HepG2 (cell line): ENCODE measurements at regions not wholly inside any gene's neighbourhood (a gene's known extent, or its start where the extent isn't known, plus 50 kb on each side); places are given as distances from the start of the nearest gene placed in this dataset.

Experiments
- CHD4 ChIP-seq: fragments of 200-600 bp; sonication (generic); IDR thresholded peaks from 2 replicates; pipeline ENCODE4 v1.7.0; 2017; ENCODE audit warnings: mild to moderate bottlenecking, low read length, borderline replicate concordance
- DZIP1 ChIP-seq: sonication (generic); formaldehyde crosslinking; IDR thresholded peaks from 2 replicates; pipeline ENCODE4 v1.5.0; 2020; ENCODE audit warnings: mild to moderate bottlenecking, missing genetic modification reagents
- EZH2 ChIP-seq: conservative IDR thresholded peaks from 2 replicates; pipeline ENCODE4 v1.6.1; 2012; ENCODE audit warnings: mild to moderate bottlenecking, low read depth, low read length, moderate library complexity
- NAIF1 ChIP-seq: sonication (generic); formaldehyde crosslinking; IDR thresholded peaks from 2 replicates; pipeline ENCODE4 v1.5.0; 2020; ENCODE audit warnings: mild to moderate bottlenecking, missing genetic modification reagents, borderline replicate concordance
- NKX3-1 ChIP-seq: sonication (generic); formaldehyde crosslinking; IDR thresholded peaks from 2 replicates; pipeline ENCODE4 v1.5.0; 2020; ENCODE audit warnings: missing genetic modification reagents
- NONO ChIP-seq, 2 experiments: fragments of 450-650 bp in 1 of 2; sonication (generic) in 1 of 2; formaldehyde crosslinking in 1 of 2; IDR thresholded peaks in 1 of 2; conservative IDR thresholded peaks in 1 of 2; 2 replicates each; pipeline versions ENCODE4 v1.6.1 to v1.8.0; 2017 to 2022; ENCODE audit warnings: mild to moderate bottlenecking in 1 of 2, missing genetic modification reagents in 1 of 2, moderate library complexity in 1 of 2
- RBM39 ChIP-seq: fragments of 200-400 bp; formaldehyde crosslinking; IDR thresholded peaks from one replicate; pipeline ENCODE4 v1.6.1; 2018; ENCODE audit warnings: antibody characterized with exemption, mild to moderate bottlenecking, low read depth, low read length; ENCODE audit not compliant: poor library complexity, severe bottlenecking
- TCF12 ChIP-seq, 2 experiments: fragments of 450-650 bp in 1 of 2; sonication (generic) in 1 of 2; formaldehyde crosslinking in 1 of 2; IDR thresholded peaks; 2 replicates each; pipeline versions ENCODE4 v1.6.1 to v1.8.0; 2017 to 2022; ENCODE audit warnings: antibody characterized with exemption in 1 of 2, mild to moderate bottlenecking in 1 of 2, missing genetic modification reagents in 1 of 2, moderate library complexity in 1 of 2
- ZNF101 ChIP-seq: sonication (generic); formaldehyde crosslinking; IDR thresholded peaks from 2 replicates; pipeline ENCODE4 v1.4.0; 2020; ENCODE audit warnings: mild to moderate bottlenecking, low read depth, missing genetic modification reagents, borderline replicate concordance
- ZNF225 ChIP-seq: sonication (generic); formaldehyde crosslinking; IDR thresholded peaks from 2 replicates; pipeline ENCODE4 v1.4.0; 2020; ENCODE audit warnings: mild to moderate bottlenecking, missing genetic modification reagents
- ZNF274 ChIP-seq: sonication (generic); formaldehyde crosslinking; IDR thresholded peaks from 2 replicates; pipeline ENCODE4 v1.5.1; 2020; ENCODE audit warnings: mild to moderate bottlenecking, missing genetic modification reagents
- ZNF451 ChIP-seq: sonication (generic); formaldehyde crosslinking; IDR thresholded peaks from 2 replicates; pipeline ENCODE4 v1.5.0; 2020; ENCODE audit warnings: mild to moderate bottlenecking, missing genetic modification reagents

- TF ChIP-seq TCF12 (IDR thresholded peaks at IDR 0.05) (no peak), TCF12 (CRISPR knock-in tag; IDR thresholded peaks at IDR 0.05) (no peak), RBM39 (no peak), NKX3-1 (no peak), DZIP1 (CRISPR knock-in tag) (no peak), NAIF1 (CRISPR knock-in tag) (no peak), ZNF225 (CRISPR knock-in tag) (no peak), NONO (IDR thresholded peaks at IDR 0.05) (no peak), NONO (CRISPR knock-in tag; conservative IDR thresholded peaks at IDR 0.05) (no peak), ZNF274 (no peak), EZH2 (no peak), CHD4 (no peak), ZNF451 (no peak), ZNF101 (no peak)
These were observed 217.2 kb upstream of the BMP4 start (continued) for GRCh38 chr14:54173802-54174201.
